GM19023 (cell line): ENCODE measurements at regions not wholly inside any gene's neighbourhood (a gene's known extent, or its start where the extent isn't known, plus 50 kb on each side); places are given as distances from the start of the nearest gene placed in this dataset.

Experiments
- ATAC-seq: cut with Tn5 transposase; IDR thresholded peaks from one replicate; pipeline ENCODE4 v1.9.1; 2021; ENCODE audit warnings: mild to moderate bottlenecking, moderate library complexity; ENCODE audit not compliant: unreplicated experiment

GRCh38 chr4:24303926-24304325 is 280.4 kb downstream of the DHX15 start:
- ATAC-seq = no peak

- ATAC-seq = no peak
Measured at GRCh38 chr4:24298911-24299310, 285.4 kb downstream of the DHX15 start.

- ATAC-seq = no peak
Measured at GRCh38 chr4:24287096-24287495, 297.3 kb downstream of the DHX15 start.

DNA sequence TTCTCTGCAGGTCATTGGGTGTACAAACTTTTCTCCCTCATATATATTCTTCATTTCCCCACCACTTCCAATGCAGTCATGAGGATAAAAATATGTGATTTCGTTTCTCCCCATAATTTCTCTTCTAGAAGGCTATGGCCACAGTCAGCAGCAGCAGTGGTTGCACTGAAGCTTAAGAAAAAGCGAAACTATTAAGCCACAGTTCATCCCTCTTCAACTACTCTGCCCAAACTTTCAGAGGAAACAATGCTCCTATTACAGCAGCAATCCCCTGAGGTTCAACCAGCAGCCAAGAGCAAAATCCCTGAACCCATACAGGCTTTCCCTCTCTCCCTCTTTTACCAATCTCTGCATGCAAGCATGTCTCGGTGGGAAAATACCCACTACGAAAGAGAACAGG is 298.6 kb downstream of the DHX15 start:
- ATAC-seq = no peak

- ATAC-seq = no peak
Measured at GRCh38 chr4:24282446-24282845, 301.9 kb downstream of the DHX15 start.

DNA sequence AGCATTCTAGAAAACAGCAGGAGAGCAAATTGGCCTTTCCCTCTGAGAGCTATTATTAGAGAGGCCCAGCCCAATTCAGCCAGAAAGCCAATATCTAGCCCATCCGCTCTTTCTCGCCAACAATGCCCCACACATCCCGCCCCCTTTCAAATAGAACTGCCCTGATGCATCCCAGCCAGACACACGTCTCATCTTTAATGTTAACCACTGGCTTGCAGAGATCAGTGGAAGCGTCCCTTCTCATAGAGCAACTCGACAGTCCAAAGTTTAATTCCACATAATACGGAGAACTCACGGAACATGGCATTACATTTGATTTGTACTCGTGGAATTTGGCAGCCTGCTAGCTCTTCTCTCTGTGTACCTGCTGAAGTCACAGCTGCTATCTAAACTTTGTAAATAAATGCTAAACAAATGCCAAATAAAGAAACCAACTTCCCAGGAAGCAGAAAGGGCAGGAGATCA is 304.4 kb downstream of the DHX15 start:
- no peak for ATAC-seq

GRCh38 chr4:24279469-24279868 is 304.9 kb downstream of the DHX15 start:
- no peak for ATAC-seq

- ATAC-seq = no peak
Measured at GRCh38 chr4:24278693-24279092, 305.7 kb downstream of the DHX15 start.

DNA sequence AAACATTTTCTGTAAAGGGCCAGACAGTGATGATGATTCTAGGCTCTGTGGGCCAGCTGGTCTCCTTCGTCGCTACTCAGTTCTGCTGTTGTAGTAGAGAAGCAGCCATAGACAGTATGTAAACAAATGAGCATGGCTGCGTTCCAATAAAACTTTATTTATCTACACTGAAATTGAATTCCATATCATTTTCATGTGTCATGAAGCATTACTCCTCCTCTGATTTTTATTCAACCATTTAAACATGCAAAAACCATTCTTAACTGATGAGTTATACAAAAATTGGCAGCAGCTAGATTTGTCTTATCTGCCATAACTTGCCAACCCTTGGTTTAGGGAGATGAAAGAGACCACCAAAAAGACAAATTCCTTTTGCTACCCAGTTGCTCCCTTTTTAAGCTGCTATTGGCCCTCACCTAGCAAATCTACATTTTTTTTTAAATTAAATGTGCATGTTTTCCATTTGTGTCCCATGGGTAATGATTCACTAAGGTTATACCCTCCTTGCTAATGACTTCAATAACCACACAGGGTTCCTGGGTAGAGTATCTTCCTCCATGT is 309.9 kb downstream of the DHX15 start:
- no peak for ATAC-seq

GRCh38 chr4:24273136-24273535 is 311.2 kb downstream of the DHX15 start:
- no peak for ATAC-seq

DNA sequence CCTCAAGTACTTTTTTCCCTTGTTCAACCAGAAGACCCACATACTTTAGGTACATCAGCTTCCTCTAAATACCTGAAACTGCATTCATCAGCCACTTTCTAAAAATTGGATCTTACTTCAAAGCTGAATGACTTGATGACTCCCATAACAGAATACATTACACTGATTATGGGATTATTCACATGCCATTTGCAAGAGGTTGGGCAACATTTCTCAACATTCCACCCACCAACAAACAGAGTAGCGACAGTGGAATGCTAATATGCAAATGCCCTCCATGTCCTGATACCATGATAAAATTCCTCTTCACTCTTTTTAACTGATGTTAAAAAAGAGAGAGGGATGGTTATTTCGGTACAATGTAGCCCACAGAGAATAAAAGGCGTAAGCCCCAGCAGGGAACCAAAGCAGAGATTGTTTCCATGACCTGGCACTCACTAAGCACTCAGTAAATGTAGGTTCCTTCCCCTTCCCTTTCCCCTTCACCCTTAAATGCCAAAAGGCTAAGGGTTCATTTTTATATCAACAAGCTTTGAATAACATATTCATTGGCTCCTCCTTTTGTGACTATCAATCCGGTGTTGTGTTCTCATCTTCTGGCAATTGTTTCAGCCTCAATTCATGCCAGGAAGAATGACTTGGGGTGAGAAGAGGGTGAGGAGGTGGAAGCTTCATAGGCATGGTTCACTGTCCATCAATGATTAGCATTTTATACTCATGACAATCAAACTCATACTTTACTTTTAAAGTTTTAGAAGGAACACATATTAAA is 317.2 kb downstream of the DHX15 start:
- ATAC-seq = no peak

GRCh38 chr4:24265989-24266388 is 318.4 kb downstream of the DHX15 start:
- no peak for ATAC-seq

DNA sequence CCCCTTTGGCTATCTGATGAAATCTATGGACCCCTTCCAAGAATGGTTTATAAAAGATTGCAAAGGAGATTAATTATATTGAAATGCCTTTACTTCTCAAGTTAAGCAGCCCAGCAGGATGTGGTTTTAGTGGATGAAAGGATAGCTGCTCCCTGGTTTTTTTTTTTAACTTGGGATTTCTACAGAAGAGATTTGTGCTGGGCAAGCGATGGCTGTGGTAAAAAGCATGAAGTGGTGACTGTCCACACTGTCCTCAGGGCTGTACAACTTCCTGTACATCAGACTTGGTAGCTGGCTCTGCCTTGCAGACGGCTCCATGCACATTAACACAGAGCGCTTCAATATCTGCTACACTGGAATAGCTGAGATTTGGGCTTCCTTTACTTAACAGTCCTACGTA is 321.7 kb downstream of the DHX15 start:
- ATAC-seq = no peak

DNA sequence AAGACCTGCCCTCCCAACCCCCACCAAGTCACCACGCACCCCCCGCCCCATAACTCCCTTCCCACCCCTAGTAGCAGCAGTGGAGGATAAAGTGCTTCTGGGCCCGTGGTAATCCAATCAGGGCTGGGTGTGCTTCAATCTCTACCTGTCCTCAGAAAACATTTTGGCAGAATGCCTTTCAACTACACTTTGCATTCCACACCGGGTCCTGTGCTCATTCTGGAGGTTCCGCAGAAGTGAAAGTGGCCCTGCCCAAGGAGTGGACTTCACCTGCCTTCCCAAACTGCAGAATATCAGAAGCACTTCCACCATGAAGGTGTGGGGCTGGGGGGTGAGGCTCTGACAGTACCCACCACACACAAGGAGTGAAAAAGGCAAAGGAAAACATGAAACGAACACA is 322.3 kb downstream of the DHX15 start:
- ATAC-seq = no peak

GRCh38 chr4:24260923-24261564 is 323.3 kb downstream of the DHX15 start:
- no peak for ATAC-seq

DNA sequence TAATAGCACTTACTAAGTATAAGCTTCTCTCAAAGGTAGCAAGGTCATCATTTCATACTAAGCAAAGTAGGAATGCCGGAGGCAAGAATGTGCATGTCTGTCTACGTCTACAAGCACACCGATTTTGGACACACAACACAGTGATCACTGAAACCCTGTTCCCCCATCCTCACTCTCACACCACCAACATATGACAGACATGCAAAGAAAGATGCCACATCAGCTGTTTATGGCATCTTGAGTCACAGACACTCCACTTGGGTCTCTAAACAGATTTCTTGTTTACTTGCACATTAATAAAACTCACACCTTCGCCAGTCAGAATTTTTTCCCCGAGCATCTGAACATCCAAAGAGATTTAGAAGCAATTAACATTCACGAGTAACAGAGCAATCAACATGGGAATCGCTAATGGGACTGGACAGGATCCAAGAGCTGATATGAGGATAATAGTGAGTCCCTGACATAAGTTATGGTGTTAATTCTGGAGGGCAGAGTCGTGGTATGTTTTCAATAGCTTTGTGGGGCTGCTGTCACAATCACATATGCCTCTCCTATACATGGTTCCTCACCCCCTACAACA is 324.1 kb downstream of the DHX15 start:
- ATAC-seq = no peak

DNA sequence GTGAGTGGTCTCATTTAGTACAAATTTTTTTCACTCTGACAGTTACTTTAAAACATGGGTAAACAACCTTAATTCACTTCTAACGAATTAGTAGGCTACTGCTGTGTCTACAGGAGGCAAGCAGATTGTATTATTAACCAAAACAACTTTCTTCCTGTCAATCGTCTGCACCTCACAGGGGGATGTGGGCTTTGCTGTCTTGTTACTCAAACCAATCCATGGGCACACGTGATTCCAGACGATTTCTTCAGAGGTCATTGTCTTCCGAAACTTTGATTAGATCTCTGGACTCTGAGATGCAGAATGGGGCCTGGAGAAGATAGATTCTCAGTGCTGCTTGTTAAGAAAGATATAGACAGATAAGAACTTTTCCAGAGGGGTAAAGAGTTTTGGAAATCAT is 327.8 kb downstream of the DHX15 start:
- no peak for ATAC-seq

DNA sequence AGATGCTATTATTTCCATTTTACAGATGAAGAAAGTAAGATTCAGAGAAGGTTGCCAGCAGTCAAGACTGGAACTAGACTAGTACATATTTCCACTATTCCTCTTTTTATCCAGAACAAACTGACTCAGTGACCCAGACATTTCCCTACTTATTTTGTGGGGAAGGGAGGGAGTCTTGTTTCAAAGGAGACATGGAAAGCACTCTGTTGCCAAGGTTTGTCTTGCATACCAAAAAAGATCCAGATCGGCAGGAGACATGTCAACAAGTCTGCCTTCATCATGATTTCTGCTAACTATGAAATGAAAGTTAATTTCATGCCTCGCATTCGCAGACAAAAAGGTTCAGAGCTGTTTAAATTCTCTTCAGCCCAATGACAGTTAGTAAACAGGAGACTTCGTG is 328.3 kb downstream of the DHX15 start:
- ATAC-seq = no peak

DNA sequence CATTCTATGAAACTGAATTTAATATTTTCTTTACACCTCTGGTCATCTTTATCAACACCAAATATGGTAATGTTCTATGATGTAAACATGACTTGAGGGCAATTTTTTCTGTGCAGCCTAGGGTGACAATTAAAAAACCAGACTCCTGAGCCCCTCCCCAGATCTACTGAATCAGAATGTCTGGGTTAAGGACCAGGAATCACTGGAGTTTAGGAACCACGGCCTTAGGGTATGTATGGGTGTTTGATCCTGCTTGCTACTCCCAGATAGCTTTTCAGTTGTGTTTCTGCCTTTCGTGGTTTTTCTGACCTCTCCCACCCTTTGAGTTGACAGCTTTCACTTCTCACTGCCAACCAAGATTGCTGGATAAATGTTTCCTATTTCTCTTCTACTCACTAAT is 332.2 kb downstream of the DHX15 start:
- ATAC-seq = no peak

DNA sequence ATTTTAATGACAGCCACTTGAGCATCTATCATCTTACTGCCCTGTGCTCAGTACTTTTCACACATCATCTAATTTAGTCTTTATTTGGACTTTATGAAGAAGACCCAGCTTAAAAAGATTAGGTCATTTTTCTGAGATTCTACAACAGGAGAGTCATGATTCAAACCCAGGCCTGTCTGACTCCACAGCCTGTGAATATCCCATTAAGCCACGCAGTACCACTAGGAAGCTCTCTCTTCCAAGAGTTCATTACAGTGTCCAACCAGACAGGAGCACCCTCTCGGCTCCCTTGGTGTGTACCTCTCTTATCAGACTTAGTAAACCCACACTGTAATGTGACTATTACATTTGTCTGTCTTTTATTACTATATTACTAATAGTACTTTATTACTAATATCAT is 332.8 kb downstream of the DHX15 start:
- no peak for ATAC-seq

GRCh38 chr4:24249972-24250371 is 334.4 kb downstream of the DHX15 start:
- ATAC-seq = no peak
